ENCODE measurements at regions not wholly inside any gene's neighbourhood (a gene's known extent, or its start where the extent isn't known, plus 50 kb on each side); places are given as distances from the start of the nearest gene placed in this dataset.

- H3K4me1 ChIP-seq (ENCODE audit: control insufficient read depth, insufficient read depth, low read length, poor library complexity, severe bottlenecking) = no peaks in the 10 kb centered on the region
- H3K4me3 ChIP-seq (ENCODE audit: extremely low read depth, insufficient read depth, low read length, poor library complexity, severe bottlenecking) = no peak overlapping the region
- no peak overlapping the region for H3K27ac ChIP-seq (ENCODE audit: low read depth, low read length, severe bottlenecking)
- H3K9me3 ChIP-seq (ENCODE audit: control insufficient read depth, low read length) = no peaks in the 10 kb centered on the region
- H3K36me3 ChIP-seq (ENCODE audit: control insufficient read depth, insufficient read depth, low read length) = no peaks in the 10 kb centered on the region
- WGBS, 2 experiments (ENCODE audit: insufficient coverage in 2 of 2) = 84 to 94% methylated on average over 5 to 6 of the region's 8 CpGs
Measured at GRCh38 chr15:53880357-53880756, 97.9 kb upstream of the UNC13C start.

- 60 to 100% methylated on average over 1 of the region's 2 CpGs for WGBS, 2 experiments (ENCODE audit: insufficient coverage in 2 of 2)
- Histone ChIP-seq H3K4me1 (ENCODE audit: control insufficient read depth, insufficient read depth, low read length, poor library complexity, severe bottlenecking) (no peaks in the 10 kb centered on the region), H3K4me3 (ENCODE audit: extremely low read depth, insufficient read depth, low read length, poor library complexity, severe bottlenecking) (no peak overlapping the region), H3K9me3 (ENCODE audit: control insufficient read depth, low read length) (no peaks in the 10 kb centered on the region), H3K27ac (ENCODE audit: low read depth, low read length, severe bottlenecking) (no peak overlapping the region), H3K36me3 (ENCODE audit: control insufficient read depth, insufficient read depth, low read length) (no peaks in the 10 kb centered on the region)
Measured at GRCh38 chr15:53875711-53876110, 102.5 kb upstream of the UNC13C start.

DNA sequence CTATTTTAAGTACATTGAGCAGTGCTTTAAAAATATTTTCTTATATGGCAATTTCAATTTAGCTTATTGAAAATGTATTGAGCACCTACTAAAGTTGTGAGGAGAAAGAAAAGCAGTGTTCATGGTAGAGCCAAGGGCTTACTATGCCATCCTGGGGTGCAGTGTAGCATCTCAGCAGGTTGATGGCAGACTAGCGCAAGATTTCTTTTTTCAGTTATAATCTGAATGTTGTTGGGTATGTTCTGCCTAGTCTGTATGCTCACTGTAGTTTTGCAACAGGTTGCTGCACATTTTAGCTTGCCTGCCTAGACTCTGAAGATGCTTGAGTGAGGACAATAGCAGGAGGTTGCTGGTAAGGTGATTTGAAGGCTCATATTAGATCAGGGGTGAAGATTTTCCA is 103.1 kb upstream of the UNC13C start:
- H3K4me1 ChIP-seq (ENCODE audit: control insufficient read depth, insufficient read depth, low read length, poor library complexity, severe bottlenecking) = no peaks in the 10 kb centered on the region
- H3K9me3 ChIP-seq (ENCODE audit: control insufficient read depth, low read length) = no peaks in the 10 kb centered on the region
- H3K27ac ChIP-seq (ENCODE audit: low read depth, low read length, severe bottlenecking) = no peak overlapping the region
- H3K36me3 ChIP-seq (ENCODE audit: control insufficient read depth, insufficient read depth, low read length) = no peaks in the 10 kb centered on the region
- H3K4me3 ChIP-seq (ENCODE audit: extremely low read depth, insufficient read depth, low read length, poor library complexity, severe bottlenecking) = no peak overlapping the region
- 89 to 100% methylated on average over 1 of the region's 1 CpG for WGBS, 2 experiments (ENCODE audit: insufficient coverage in 2 of 2)

- Histone ChIP-seq H3K4me3 (ENCODE audit: extremely low read depth, insufficient read depth, low read length, poor library complexity, severe bottlenecking) (no peak overlapping the region), H3K27ac (ENCODE audit: low read depth, low read length, severe bottlenecking) (no peak overlapping the region), H3K9me3 (ENCODE audit: control insufficient read depth, low read length) (no peaks in the 10 kb centered on the region), H3K4me1 (ENCODE audit: control insufficient read depth, insufficient read depth, low read length, poor library complexity, severe bottlenecking) (no peaks in the 10 kb centered on the region), H3K36me3 (ENCODE audit: control insufficient read depth, insufficient read depth, low read length) (no peaks in the 10 kb centered on the region)
- WGBS, 2 experiments (ENCODE audit: insufficient coverage in 2 of 2) = 81% methylated on average over 2 of the region's 2 CpGs; no CpG with 5 or more reads in 1 of the 2 experiments
Measured at GRCh38 chr15:53872410-53872809, 105.8 kb upstream of the UNC13C start.

GRCh38 chr15:53869806-53870073 is 108.5 kb upstream of the UNC13C start:
- Histone ChIP-seq H3K27ac (ENCODE audit: low read depth, low read length, severe bottlenecking) (no peak overlapping the region), H3K36me3 (ENCODE audit: control insufficient read depth, insufficient read depth, low read length) (no peaks in the 10 kb centered on the region), H3K4me3 (ENCODE audit: extremely low read depth, insufficient read depth, low read length, poor library complexity, severe bottlenecking) (no peak overlapping the region), H3K4me1 (ENCODE audit: control insufficient read depth, insufficient read depth, low read length, poor library complexity, severe bottlenecking) (no peaks in the 10 kb centered on the region), H3K9me3 (ENCODE audit: control insufficient read depth, low read length) (no peaks in the 10 kb centered on the region)
- 100% methylated on average over 1 of the region's 1 CpG; no CpG with 5 or more reads in 1 of the 2 experiments for WGBS, 2 experiments (ENCODE audit: insufficient coverage in 2 of 2)

DNA sequence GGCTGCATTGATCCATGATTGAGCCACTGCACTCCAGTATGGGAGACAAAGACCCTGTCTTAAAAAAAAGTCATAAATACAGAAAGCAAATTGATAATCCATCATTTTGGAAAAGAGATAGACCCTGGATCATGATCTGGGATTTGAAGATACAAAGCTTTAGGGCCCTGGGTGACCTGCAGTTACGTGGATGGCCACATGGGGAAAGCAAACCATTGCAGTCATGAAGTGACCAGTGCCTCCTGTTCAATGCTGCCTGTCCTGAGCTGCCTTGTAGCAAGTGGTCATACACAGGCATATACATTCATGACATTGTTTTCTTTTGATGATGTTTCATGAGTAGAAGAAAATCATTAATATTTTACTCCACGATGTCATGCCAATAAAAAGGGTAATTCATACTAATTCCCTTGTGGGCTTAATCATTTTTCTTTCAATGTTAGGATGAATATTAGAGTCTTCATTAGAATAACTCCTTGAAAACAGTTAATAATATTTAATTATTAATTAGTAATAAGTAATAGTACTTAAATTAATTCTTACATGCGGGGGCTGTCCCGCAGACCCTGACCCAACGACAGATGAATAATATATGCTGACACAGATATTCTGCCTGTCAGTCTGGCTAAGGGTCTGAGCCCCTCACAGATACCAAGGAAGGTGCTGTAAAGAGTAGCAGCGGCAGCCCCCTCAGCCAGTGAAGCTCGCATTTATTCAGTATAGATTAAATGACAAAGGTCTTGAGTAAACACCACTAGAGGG is 109.0 kb upstream of the UNC13C start:
- 81 to 91% methylated on average over 3 to 6 of the region's 7 CpGs for WGBS, 2 experiments (ENCODE audit: insufficient coverage in 2 of 2)

GRCh38 chr15:53862386-53862785 is 102.9 kb upstream of the WDR72 start:
- no peak overlapping the region for H3K27ac ChIP-seq (ENCODE audit: low read depth, low read length, severe bottlenecking)
- no peak overlapping the region for H3K4me3 ChIP-seq (ENCODE audit: extremely low read depth, insufficient read depth, low read length, poor library complexity, severe bottlenecking)
- H3K9me3 ChIP-seq (ENCODE audit: control insufficient read depth, low read length) = no peaks in the 10 kb centered on the region
- WGBS, 2 experiments (ENCODE audit: insufficient coverage in 2 of 2) = 92% methylated on average over 2 of the region's 3 CpGs; no CpG with 5 or more reads in 1 of the 2 experiments
- H3K36me3 ChIP-seq (ENCODE audit: control insufficient read depth, insufficient read depth, low read length) = no peaks in the 10 kb centered on the region
- no peaks in the 10 kb centered on the region for H3K4me1 ChIP-seq (ENCODE audit: control insufficient read depth, insufficient read depth, low read length, poor library complexity, severe bottlenecking)

More for the DNA sequence above, 109.0 kb upstream of the UNC13C start:
- H3K4me3 ChIP-seq (ENCODE audit: extremely low read depth, insufficient read depth, low read length, poor library complexity, severe bottlenecking) = no peak overlapping the region
- H3K4me1 ChIP-seq (ENCODE audit: control insufficient read depth, insufficient read depth, low read length, poor library complexity, severe bottlenecking) = no peaks in the 10 kb centered on the region
- no peak overlapping the region for H3K27ac ChIP-seq (ENCODE audit: low read depth, low read length, severe bottlenecking)
- no peaks in the 10 kb centered on the region for H3K9me3 ChIP-seq (ENCODE audit: control insufficient read depth, low read length)
- H3K36me3 ChIP-seq (ENCODE audit: control insufficient read depth, insufficient read depth, low read length) = no peaks in the 10 kb centered on the region

- H3K36me3 ChIP-seq (ENCODE audit: control insufficient read depth, insufficient read depth, low read length) = no peaks in the 10 kb centered on the region
- H3K9me3 ChIP-seq (ENCODE audit: control insufficient read depth, low read length) = no peaks in the 10 kb centered on the region
- WGBS, 2 experiments (ENCODE audit: insufficient coverage in 2 of 2) = 88 to 100% methylated on average over 1 of the region's 2 CpGs
- H3K27ac ChIP-seq (ENCODE audit: low read depth, low read length, severe bottlenecking) = no peak overlapping the region
- no peaks in the 10 kb centered on the region for H3K4me1 ChIP-seq (ENCODE audit: control insufficient read depth, insufficient read depth, low read length, poor library complexity, severe bottlenecking)
- no peak overlapping the region for H3K4me3 ChIP-seq (ENCODE audit: extremely low read depth, insufficient read depth, low read length, poor library complexity, severe bottlenecking)
Measured at GRCh38 chr15:53861792-53862191, 102.3 kb upstream of the WDR72 start.

DNA sequence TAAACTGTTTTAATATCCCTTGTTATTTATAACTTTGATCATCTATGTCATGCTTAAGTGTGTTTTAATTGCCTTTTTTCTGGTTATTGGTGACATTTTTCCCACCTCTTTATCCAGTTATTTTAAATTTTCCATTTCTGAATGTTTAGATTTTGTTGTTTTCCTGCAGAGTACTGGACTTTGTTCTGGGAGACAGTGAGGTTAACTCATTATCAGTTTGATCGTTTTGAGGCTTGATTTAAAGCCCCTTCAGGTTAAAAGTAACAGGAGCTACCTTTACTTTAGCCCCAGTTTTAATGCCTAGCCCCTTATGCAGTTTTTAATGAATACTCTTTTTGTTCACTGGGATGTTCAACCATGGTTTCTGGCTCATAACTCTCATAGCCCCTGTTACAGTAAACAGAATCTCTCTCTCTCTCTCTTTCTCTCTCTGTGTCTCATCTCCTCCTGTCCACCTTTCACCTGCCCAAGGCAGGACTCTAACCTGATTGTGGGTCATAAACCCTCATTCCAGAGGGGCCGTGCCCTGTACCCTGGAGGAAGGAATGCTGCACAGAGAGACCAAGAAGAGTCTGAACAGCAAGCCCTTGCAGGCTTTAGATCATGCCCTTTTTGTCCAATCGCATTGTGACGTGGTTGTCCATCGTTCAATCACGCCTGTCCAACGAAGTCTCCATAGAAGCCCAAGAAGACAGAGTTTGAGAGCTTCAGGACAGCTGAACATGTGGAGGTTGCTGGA is 91.8 kb upstream of the WDR72 start:
- Histone ChIP-seq H3K36me3 (ENCODE audit: control insufficient read depth, insufficient read depth, low read length) (no peaks in the 10 kb centered on the region), H3K27ac (ENCODE audit: low read depth, low read length, severe bottlenecking) (no peak overlapping the region), H3K9me3 (ENCODE audit: control insufficient read depth, low read length) (no peaks in the 10 kb centered on the region), H3K4me1 (ENCODE audit: control insufficient read depth, insufficient read depth, low read length, poor library complexity, severe bottlenecking) (no peaks in the 10 kb centered on the region), H3K4me3 (ENCODE audit: extremely low read depth, insufficient read depth, low read length, poor library complexity, severe bottlenecking) (no peak overlapping the region)
- WGBS, 2 experiments (ENCODE audit: insufficient coverage in 2 of 2) = 90 to 94% methylated on average over 6 of the region's 7 CpGs

DNA sequence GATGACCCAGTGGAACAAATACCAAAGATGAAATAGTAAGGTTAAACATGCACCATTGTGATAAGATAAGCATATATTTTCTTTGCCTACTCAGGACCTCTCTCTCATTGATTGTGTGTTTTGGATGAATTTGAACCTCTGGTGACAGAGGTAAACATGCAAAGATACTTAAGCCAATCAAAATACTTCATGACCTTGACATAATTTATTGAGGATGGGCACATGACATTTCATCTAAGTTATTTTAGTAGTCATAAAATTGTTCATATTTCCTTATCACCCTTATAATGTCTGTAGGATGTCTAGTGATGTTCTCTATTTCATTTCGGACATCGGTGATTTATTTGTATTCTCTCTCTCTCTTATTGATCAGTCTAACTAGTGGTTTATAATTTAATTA is 88.3 kb upstream of the WDR72 start:
- Histone ChIP-seq H3K27ac (ENCODE audit: low read depth, low read length, severe bottlenecking) (no peak overlapping the region), H3K4me1 (ENCODE audit: control insufficient read depth, insufficient read depth, low read length, poor library complexity, severe bottlenecking) (no peaks in the 10 kb centered on the region), H3K36me3 (ENCODE audit: control insufficient read depth, insufficient read depth, low read length) (no peaks in the 10 kb centered on the region), H3K9me3 (ENCODE audit: control insufficient read depth, low read length) (no peaks in the 10 kb centered on the region), H3K4me3 (ENCODE audit: extremely low read depth, insufficient read depth, low read length, poor library complexity, severe bottlenecking) (no peak overlapping the region)
- no CpG with 5 or more reads among the region's 2 CpGs for WGBS, 2 experiments (ENCODE audit: insufficient coverage in 2 of 2)

GRCh38 chr15:53844634-53845033 is 85.2 kb upstream of the WDR72 start:
- no peak overlapping the region for H3K27ac ChIP-seq (ENCODE audit: low read depth, low read length, severe bottlenecking)
- H3K4me3 ChIP-seq (ENCODE audit: extremely low read depth, insufficient read depth, low read length, poor library complexity, severe bottlenecking) = no peak overlapping the region
- no peaks in the 10 kb centered on the region for H3K36me3 ChIP-seq (ENCODE audit: control insufficient read depth, insufficient read depth, low read length)
- no peaks in the 10 kb centered on the region for H3K9me3 ChIP-seq (ENCODE audit: control insufficient read depth, low read length)
- no peaks in the 10 kb centered on the region for H3K4me1 ChIP-seq (ENCODE audit: control insufficient read depth, insufficient read depth, low read length, poor library complexity, severe bottlenecking)
- 100% methylated on average over 1 of the region's 2 CpGs for WGBS, 2 experiments (ENCODE audit: insufficient coverage in 2 of 2)

Measured in mesodermal cell (in vitro differentiated cells).